Small intestine (tissue), 7 donors: ENCODE measurements at regions not wholly inside any gene's neighbourhood (a gene's known extent, or its start where the extent isn't known, plus 50 kb on each side); places are given as distances from the start of the nearest gene placed in this dataset.

Experiments
- DNase-seq, 2 donors: peaks; one replicate each; pipeline versions ENCODE4 v3.0.0 to v3.0.0-alpha.2; 2013
- FAIRE-seq: peaks from 2 replicates; lab custom pipeline; 2012; peaks lifted over from hg19 to GRCh38; lab: Jason Lieb, UNC
- H3K27ac ChIP-seq, 3 donors: one replicate each; pipeline ENCODE4 v1.5.1; 2013; ENCODE audit warnings: low read length in 2 of 3, mild to moderate bottlenecking in 2 of 3, control low read depth in 1 of 3, inconsistent platforms in 1 of 3, low read depth in 1 of 3, moderate library complexity in 1 of 3
- H3K27me3 ChIP-seq, 3 donors: one replicate each; pipeline ENCODE4 v1.6.1; 2013; ENCODE audit warnings: low read length in 3 of 3, inconsistent platforms in 1 of 3; ENCODE audit not compliant: control insufficient read depth in 3 of 3, insufficient read depth in 3 of 3
- H3K36me3 ChIP-seq, 3 donors: one replicate each; pipeline ENCODE4 v1.6.1; 2013; ENCODE audit warnings: low read length in 3 of 3, inconsistent platforms in 1 of 3, low read depth in 1 of 3, mild to moderate bottlenecking in 1 of 3, moderate library complexity in 1 of 3; ENCODE audit not compliant: control insufficient read depth in 3 of 3, insufficient read depth in 2 of 3
- H3K4me1 ChIP-seq, 3 donors: one replicate each; pipeline ENCODE4 v1.6.1; 2013; ENCODE audit warnings: low read length in 2 of 3, inconsistent platforms in 1 of 3, low read depth in 1 of 3, mild to moderate bottlenecking in 1 of 3, moderate library complexity in 1 of 3; ENCODE audit not compliant: control insufficient read depth in 3 of 3, insufficient read depth in 2 of 3
- H3K4me3 ChIP-seq, 3 donors: one replicate each; pipeline ENCODE4 v1.5.1; 2013; ENCODE audit warnings: low read length in 3 of 3, control low read depth in 1 of 3, inconsistent platforms in 1 of 3, low read depth in 1 of 3, mild to moderate bottlenecking in 1 of 3, moderate library complexity in 1 of 3
- H3K9me3 ChIP-seq, 2 donors: one replicate each; pipeline ENCODE4 v1.6.1; 2013; ENCODE audit warnings: low read depth in 1 of 2, low read length in 1 of 2; ENCODE audit not compliant: control insufficient read depth in 2 of 2, insufficient read depth in 1 of 2
- WGBS, 3 donors: extraction: QIAGEN DNeasy Blood & Tissue Kit; methylation state at CpG; one replicate each; pipeline ENCODE4 v1.1.7; 2013; 5-methylcytosine and 5-hydroxymethylcytosine counted together
- donor health status: healthy with polysubstance abuse.
- donor health status: control.
- donor health status: control.
- donor health status: Bipolar disorder and iron deficiency.
- donor health status: healthy.

- no peak overlapping the region for H3K27ac ChIP-seq
- FAIRE-seq (no peak), DNase-seq (no peak)
- H3K4me1 ChIP-seq, result no peaks in the 10 kb centered on the region
- no peaks in the 10 kb centered on the region for H3K27me3 ChIP-seq
- H3K9me3 ChIP-seq, result no peaks in the 10 kb centered on the region
- H3K4me3 ChIP-seq, result no peak overlapping the region
- H3K36me3 ChIP-seq, result no peaks in the 10 kb centered on the region
Observed at GRCh38 chr13:85321734-85322133, 477.5 kb downstream of the SLITRK6 start.

DNA sequence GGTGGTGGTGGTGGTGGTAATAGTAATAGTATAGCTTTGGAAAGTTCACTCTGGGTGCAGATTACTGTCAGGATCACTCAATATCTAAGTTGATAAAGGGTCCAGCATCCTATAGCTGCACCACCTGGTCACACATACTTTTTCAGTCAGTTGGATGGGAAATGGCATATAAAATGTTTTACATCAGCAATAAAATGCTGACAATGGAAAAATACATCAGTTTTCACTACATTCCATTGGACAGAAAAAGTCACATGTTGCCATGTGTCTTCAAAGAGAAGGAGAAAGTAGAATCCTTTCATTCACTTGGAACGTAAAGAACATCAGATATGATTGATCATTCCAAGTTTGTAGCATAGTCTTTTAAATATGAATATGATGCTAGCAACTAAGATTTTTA, 481.4 kb downstream of the SLITRK6 start:
- H3K36me3 ChIP-seq, result no peaks in the 10 kb centered on the region
- no peaks in the 10 kb centered on the region for H3K27me3 ChIP-seq
- no peaks in the 10 kb centered on the region for H3K9me3 ChIP-seq
- WGBS, 3 donors, result 59 to 80% (median 69%) methylated on average over 1 of the region's 1 CpG
- FAIRE-seq (no peak), DNase-seq (no peak)
- no peaks in the 10 kb centered on the region for H3K4me1 ChIP-seq
- no peak overlapping the region for H3K4me3 ChIP-seq
- H3K27ac ChIP-seq, result no peak overlapping the region

DNA sequence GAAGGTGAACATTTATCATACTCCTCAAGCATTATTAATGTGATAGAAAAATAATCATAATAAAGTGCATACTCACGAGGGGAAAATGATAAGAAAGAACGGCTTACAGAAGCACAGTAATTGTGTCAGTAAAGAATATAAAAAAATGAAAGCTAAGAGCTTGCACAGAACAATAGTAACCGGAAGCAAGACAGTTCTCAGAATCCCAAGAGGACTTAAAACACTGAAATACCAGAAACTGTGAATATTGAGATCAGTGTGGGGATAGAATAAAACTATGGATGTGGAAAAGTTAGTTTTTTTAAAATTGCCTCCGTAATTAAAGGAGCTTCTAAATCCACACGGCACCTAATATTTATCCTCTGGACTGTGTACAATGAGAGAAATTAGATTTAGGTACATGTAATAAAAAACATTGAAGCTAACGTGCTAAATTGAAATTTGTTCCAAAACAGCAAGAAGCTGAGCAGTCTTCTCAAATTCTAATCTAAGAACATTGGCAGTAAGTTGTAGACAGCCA, 482.7 kb downstream of the SLITRK6 start:
- Histone ChIP-seq H3K4me3 (no peak overlapping the region), H3K4me1 (no peaks in the 10 kb centered on the region), H3K36me3 (no peaks in the 10 kb centered on the region), H3K9me3 (no peaks in the 10 kb centered on the region), H3K27me3 (no peaks in the 10 kb centered on the region), H3K27ac (no peak overlapping the region)
- 64 to 70% (median 65%) methylated on average over 6 of the region's 6 CpGs for WGBS, 3 donors
- DNase-seq, result no peak
- no peak for FAIRE-seq

DNA sequence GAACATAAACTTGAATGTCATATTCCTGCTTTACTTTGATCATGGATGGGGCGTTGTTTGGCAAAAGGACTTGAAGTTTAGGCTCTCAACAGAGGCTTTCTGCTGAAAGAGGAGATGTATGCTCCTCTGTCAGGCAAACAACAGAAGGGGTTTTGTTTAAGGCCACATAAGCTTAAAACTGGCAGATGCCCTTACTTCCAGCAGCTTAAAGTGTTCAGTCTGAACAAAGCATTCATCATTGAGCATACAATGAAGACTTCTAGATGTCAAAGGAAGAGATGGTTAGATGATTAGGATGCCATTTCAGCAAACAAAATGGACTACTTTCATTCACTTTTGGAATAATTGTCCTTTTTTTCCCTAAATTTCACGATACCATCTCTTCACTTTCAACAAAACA, 484.5 kb downstream of the SLITRK6 start:
- Histone ChIP-seq H3K27ac (no peak overlapping the region), H3K4me1 (no peaks in the 10 kb centered on the region), H3K9me3 (no peaks in the 10 kb centered on the region), H3K27me3 (no peaks in the 10 kb centered on the region), H3K36me3 (no peaks in the 10 kb centered on the region), H3K4me3 (no peak overlapping the region)
- FAIRE-seq (no peak), DNase-seq (no peak)
- WGBS, 3 donors, result 64 to 71% (median 65%) methylated on average over 2 of the region's 2 CpGs

GRCh38 chr13:85313761-85314503, 485.3 kb downstream of the SLITRK6 start:
- WGBS, 3 donors, result 45 to 63% (median 50%) methylated on average over 6 of the region's 6 CpGs
- FAIRE-seq (no peak), DNase-seq (no peak)
- Histone ChIP-seq H3K27me3 (no peaks in the 10 kb centered on the region), H3K27ac (no peak overlapping the region), H3K9me3 (no peaks in the 10 kb centered on the region), H3K36me3 (no peaks in the 10 kb centered on the region), H3K4me1 (no peaks in the 10 kb centered on the region), H3K4me3 (no peak overlapping the region)

- WGBS, 3 donors, result 54 to 69% (median 59%) methylated on average over 4 of the region's 4 CpGs
- DNase-seq, result no peak
- no peak overlapping the region for H3K4me3 ChIP-seq
- H3K27me3 ChIP-seq, result no peaks in the 10 kb centered on the region
- no peak for FAIRE-seq
- no peaks in the 10 kb centered on the region for H3K4me1 ChIP-seq
- H3K9me3 ChIP-seq, result no peaks in the 10 kb centered on the region
- no peaks in the 10 kb centered on the region for H3K36me3 ChIP-seq
- no peak overlapping the region for H3K27ac ChIP-seq
Observed at GRCh38 chr13:85312071-85312470, 487.1 kb downstream of the SLITRK6 start.

DNA sequence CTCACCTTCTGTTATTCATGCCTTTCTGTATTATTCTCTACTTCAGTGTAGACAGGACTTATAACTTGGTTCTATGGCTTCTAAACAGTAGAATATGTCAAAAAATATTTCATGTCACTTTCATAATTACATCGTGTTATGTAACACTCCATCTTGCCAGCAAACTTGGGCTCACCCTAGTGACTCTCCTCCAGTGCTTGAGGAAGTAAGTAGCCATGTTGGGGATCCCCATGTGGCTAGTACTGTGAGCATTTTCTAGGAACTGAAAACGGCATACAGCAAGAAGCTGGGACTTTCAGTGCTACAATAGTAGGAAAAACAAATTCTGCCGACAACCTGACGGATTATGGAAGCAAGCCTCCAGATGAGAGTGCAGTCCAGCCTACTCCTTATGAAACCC, 495.6 kb downstream of the SLITRK6 start:
- Histone ChIP-seq H3K4me1 (no peaks in the 10 kb centered on the region), H3K36me3 (no peaks in the 10 kb centered on the region), H3K9me3 (no peaks in the 10 kb centered on the region), H3K4me3 (no peak overlapping the region), H3K27me3 (no peaks in the 10 kb centered on the region), H3K27ac (no peak overlapping the region)
- FAIRE-seq (no peak), DNase-seq (no peak)
- 52 to 59% (median 58%) methylated on average over 4 of the region's 4 CpGs for WGBS, 3 donors

- H3K27ac ChIP-seq, result no peak overlapping the region
- no peak for DNase-seq
- WGBS, 3 donors, result 59 to 69% (median 59%) methylated on average over 1 of the region's 1 CpG
- no peaks in the 10 kb centered on the region for H3K4me1 ChIP-seq
- no peaks in the 10 kb centered on the region for H3K27me3 ChIP-seq
- no peak for FAIRE-seq
- H3K36me3 ChIP-seq, result no peaks in the 10 kb centered on the region
- H3K4me3 ChIP-seq, result no peak overlapping the region
- H3K9me3 ChIP-seq, result no peaks in the 10 kb centered on the region
Observed at GRCh38 chr13:85298387-85298924, 500.8 kb downstream of the SLITRK6 start.
